Stimulated activated CD4-positive, alpha-beta T cell treated with anti-CD3 and anti-CD28 coated beads, Interleukin-1b, Interleukin-23, amount 100 ng/mL, for 24 hours (primary cell): ENCODE measurements at regions not wholly inside any gene's neighbourhood (a gene's known extent, or its start where the extent isn't known, plus 50 kb on each side); places are given as distances from the start of the nearest gene placed in this dataset.

Experiments used
- DNase-seq, 4 experiments: peaks; one replicate each; pipeline ENCODE4 v3.0.0-alpha.2; 2020; ENCODE audit warnings: low read depth in 4 of 4, low spot score in 1 of 4

GRCh38 chr3:26350853-26351252 lies 271.7 kb upstream of the LRRC3B start:
- no peak for DNase-seq

DNA sequence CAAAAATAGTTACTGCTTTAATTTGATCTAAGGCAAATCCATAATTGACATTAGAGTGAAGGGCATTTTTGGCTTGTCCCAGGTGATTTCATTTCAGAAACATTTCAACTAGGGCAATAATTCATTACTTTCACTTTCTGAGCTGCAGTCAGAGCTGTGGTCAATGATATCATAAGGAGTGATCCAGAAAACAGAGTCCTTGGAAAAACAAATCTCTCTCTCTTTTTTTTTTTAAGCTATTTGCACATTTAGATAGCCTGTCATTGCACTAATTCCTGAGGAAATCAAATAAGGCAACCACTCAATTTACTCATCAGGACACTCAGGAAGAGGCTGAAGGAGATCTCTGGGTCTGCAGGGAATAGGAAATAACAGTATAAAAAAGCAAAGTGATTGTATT lies 269.5 kb upstream of the LRRC3B start:
- no peak for DNase-seq

- DNase-seq: no peak
Measured at GRCh38 chr3:26358405-26358804, 264.2 kb upstream of the LRRC3B start.

DNA sequence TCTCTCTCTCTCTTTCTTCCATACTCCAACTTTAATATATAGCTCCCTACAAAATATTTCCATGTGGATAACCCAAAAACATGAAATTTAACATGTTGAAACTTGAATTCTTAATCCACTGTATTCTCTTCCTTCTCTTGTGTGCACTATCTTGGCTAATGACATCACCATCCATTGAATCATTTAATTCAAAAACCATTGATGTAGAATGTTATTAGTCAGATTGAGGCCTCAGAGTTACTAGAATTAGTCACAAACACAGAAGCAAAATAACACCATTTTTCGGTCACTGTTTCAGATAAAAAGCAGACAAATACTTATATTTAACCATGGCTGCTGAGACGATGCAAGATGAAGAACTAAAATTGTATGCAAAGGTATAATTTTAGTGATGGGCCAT lies 256.9 kb upstream of the LRRC3B start:
- no peak for DNase-seq

DNA sequence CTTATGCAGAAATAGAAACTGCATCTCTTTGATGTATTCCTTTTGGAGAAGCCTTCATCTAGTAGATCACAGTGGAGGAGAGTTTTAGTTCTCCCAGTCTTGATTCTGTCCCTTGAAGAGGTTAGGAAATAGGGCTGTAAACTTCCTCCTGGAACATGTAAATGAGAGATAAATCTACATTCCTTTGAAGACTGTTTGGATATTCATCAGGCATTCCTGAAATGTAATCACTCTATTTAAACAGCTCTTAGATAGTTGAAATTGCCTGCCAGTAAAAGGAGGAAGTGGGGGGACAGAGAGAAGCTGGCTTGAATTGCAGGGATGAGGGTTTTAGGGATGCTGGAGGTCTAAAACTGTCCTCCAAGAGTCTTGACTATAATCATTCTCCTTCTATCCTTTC lies 254.3 kb upstream of the LRRC3B start:
- DNase-seq: no peak

GRCh38 chr3:26369133-26369532 lies 253.4 kb upstream of the LRRC3B start:
- DNase-seq: no peak

DNA sequence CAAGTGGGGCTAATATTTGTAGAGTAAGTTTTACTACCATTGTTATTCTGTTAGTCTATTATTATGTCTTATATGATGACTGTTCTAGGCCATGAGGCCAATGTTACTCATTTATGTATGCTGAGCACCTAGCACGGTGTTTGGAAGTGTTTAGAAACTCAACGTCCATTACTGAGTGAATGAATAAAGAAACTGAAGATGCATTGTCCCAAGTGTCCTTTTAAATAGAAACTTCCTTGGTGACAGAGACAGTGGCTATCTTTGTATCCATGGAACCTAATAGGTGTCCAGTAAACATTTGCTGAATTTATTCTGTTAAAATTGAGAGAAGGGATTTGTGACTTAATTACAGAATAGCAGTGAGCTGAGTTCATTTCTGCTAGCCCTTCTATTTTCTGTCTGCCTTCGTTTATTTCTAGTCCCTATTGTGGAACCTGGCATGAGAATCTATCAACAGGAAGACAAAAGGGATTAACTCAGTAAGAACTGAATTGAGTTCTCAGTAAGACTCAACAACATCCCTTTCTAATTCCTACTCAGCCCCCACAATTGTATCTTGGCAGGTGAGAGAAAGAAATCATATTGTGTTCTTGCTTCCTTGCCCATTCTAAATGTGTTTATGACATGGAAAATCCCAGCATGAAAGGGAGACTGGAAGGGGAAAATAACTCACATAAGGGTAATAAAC lies 246.6 kb upstream of the LRRC3B start:
- DNase-seq: no peak

DNA sequence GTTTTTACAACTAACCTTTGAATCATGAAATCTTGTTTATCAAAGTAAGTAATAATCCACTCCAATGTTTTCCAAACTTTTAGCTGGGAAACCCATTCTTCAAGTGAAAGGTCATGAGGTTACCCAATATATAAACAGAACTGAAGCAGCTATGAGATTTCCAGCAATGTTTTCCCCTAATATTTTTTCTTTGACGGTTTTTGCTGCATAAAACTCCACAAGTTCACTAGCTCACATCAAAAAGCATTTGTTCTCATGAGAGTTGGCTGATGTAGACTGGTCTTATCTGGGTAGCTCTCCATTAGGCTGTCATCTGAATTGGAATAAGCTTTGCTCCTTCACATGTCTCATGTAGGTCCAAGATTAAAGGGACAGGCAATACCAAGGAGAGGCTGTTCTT lies 241.2 kb upstream of the LRRC3B start:
- DNase-seq: no peak

- no peak for DNase-seq
Measured at GRCh38 chr3:26406636-26407035, 215.9 kb upstream of the LRRC3B start.

DNA sequence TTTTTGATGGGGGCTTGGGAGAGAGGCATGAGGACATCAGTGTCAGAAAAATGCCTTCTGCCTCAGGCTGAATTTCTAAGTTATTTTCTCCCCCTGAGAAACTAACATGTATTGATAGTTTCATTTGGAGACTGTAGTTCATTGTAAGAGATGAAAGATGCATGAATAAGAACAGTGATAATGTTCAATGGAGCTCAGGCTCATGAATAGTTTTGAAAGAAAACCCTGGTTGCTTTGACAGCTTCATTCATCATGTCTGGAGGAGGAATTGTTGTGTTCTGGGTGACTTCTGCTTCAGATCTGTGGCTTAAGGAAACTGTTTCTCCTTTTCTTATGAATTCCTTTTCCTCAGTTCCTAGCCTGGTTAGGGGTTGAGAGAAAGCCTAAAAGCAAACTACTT lies 204.0 kb upstream of the LRRC3B start:
- DNase-seq: no peak

GRCh38 chr3:26422415-26422814 lies 200.2 kb upstream of the LRRC3B start:
- no peak for DNase-seq

- no peak for DNase-seq
Measured at GRCh38 chr3:26425076-26425475, 197.5 kb upstream of the LRRC3B start.

- DNase-seq: no peak
Measured at GRCh38 chr3:26428992-26429391, 193.6 kb upstream of the LRRC3B start.

GRCh38 chr3:26437678-26438077 lies 184.9 kb upstream of the LRRC3B start:
- no peak for DNase-seq

GRCh38 chr3:26438325-26438940 lies 184.1 kb upstream of the LRRC3B start:
- DNase-seq: no peak

DNA sequence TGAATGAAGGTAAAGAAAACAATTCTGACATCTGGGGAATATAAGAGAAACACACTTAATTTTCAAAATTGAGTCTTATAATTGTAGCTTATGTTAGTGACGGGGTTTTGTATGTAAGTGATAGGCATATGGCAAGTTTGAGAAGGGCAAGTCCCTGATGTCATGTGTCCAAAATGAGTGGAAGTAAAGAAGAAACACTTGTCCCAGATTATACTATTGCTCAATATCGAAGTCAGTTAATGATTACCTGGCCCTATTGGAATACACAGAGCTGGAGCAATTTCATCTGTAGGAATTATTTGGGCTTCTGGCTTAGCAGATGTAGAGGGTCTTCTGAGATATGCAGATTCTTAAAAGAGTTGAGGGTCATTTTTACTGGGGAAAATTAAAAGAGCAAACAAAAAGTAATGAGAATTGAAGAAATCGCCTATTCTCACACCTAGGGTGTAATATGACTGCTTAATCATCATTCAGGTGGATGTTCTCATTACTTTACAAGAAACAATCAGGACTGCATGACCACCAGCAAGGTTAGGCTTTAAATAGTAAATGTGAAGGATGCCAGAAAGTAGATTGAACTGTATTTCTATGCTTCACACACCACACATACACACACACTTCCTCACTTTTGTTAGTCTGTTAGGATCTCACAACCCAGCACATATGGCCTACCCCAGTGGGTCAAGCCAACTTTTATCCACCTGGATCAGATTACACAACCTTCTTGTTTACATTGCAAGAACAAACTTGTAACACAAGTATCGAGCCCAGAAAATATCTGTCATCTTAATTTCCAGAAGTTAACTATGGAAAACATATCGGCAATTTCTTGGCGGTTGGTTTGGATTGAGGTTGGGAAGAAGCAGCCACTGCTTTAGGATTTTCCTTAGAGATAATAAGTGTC lies 183.3 kb upstream of the LRRC3B start:
- no peak for DNase-seq

DNA sequence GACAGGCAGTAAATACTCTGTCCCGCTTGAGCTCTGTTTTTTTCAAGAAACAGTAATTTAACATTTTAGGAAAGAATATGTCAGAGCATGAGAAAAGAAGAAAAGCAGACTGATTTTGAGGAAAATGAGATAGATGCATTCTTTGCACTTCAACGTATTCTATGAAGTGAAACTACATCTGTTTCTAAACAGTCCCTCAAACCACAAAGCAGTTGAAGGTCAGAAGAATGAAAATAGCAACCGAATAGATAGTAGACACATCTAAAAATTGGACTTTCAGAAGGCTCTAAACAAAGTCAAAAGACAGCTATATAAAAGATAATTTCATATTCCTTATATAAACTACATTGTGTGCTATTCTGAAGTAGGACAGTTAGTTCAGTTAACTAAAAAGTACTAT lies 172.6 kb upstream of the LRRC3B start:
- DNase-seq: no peak

DNA sequence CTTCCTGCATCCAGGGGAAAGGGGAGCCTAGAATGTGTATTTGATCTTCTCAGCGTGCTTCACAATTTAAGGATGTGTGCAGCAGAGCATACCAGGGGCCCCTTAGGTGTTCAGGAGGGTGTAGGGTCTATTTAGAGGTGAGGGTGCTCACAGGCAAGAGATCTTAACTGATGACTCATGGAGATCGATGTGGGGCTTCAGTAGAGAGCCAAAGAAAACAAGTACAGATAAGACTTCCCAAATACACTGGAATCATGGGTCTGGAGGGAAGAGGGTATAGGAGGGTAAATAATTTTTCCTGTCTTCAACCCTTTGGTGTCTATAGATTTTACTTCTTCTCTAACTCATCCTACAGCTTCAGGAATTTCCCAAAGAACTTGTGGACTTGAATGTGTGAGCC lies 170.2 kb upstream of the LRRC3B start:
- no peak for DNase-seq

DNA sequence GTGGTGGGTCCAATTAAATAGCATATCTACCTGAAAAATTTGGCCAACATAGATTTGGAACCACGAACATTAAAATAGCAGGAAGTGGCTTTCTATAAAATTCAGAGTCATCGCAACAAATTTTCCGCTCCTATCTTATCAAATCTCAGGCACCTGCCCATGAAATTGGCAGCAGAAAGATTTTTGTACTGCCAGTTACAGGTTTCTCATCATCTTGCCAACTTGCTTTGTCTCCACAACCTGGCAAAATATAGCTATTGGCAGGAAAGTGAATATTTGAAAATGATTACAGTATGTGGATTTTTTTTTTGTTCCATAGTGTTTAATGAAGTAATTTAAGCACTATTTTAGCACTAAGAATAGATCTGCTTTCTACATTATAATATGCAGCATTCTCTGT lies 161.6 kb upstream of the LRRC3B start:
- no peak for DNase-seq

DNA sequence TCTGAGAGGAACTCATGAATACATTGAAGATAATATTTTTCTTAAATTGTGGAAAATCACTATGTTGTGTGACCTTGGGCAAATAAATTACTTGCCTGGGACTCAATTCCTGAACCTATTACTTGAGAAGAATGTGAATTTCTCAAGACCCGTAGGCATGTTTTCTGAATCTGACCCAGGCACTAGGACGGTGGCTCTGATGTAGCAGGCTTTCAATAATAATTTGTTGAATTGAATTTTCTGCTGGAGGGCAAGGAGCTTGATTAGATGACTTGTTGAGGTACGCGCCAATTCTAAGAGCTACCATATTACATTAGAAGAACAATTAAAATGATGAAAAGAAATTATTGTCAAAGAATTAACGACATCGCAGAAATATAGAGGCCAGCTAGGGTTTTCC lies 150.2 kb upstream of the LRRC3B start:
- DNase-seq: no peak

DNA sequence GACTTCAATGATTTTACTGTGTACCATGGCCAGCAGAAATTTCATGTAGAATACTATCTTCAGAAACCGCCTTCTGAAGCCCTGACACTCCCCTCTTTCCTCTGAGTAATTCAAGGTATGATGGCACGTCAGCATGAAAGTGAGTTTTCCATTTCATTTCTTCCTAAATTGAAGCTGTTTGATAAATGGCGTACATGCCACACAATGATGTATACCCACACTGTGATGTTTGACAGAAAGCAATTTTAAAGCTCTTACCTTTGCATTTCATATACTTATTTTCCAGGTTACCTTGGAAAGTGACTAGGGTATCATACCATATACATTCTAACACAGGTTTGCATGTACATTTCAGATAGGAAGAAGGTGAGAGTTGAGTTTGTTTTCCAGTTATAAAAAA lies 147.9 kb upstream of the LRRC3B start:
- DNase-seq: no peak

- no peak for DNase-seq
Measured at GRCh38 chr3:26480377-26480776, 142.2 kb upstream of the LRRC3B start.
